ENCODE measurements at regions not wholly inside any gene's neighbourhood (a gene's known extent, or its start where the extent isn't known, plus 50 kb on each side); places are given as distances from the start of the nearest gene placed in this dataset.

DNA sequence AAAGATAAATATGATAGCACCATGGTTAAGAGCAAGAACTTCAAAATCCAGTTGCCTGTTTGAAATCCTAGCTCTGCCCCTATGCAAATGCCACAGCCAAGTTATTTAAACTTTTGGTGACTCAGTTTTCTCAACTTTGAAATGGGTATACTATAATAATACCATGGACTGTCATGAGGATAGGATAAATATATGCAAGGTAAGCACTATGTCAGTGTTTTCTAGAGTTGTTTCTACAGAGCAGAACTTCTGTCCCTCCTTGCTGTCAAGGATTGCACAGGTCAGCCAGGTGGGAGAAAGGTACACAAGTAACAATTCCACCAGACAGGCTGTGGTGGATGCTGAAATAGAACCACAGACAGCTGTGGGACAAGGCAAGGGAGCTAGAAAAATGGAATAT lies 55.7 kb upstream of the BOD1L2 start:
- Histone ChIP-seq H2AFZ (no peak overlapping the region), H3K27me3 (no peaks in the 10 kb centered on the region), H3K27ac (no peak overlapping the region), H3K4me3 (no peak overlapping the region), H3K4me1 (ENCODE audit: insufficient read depth) (no peaks in the 10 kb centered on the region), H3K36me3 (replicated peaks; ENCODE audit: insufficient read depth, low read depth) (no peaks in the 10 kb centered on the region), H3K9me3 (ENCODE audit: low read depth) (no peaks in the 10 kb centered on the region), H3K79me2 (no peaks in the 10 kb centered on the region), H3K4me2 (no peak overlapping the region), H3K9me2 (replicated peaks; ENCODE audit: insufficient read depth) (no peaks in the 10 kb centered on the region), H4K20me1 (ENCODE audit: insufficient read depth, poor library complexity, severe bottlenecking) (no peaks in the 10 kb centered on the region)
- TF ChIP-seq CTCF (IDR thresholded peaks at IDR 0.05; ENCODE audit: poor library complexity) (no peak), EZH2 (IDR thresholded peaks at IDR 0.05; ENCODE audit: borderline replicate concordance) (no peak), EZH2phosphoT487 (IDR thresholded peaks at IDR 0.05; ENCODE audit: low read depth, severe bottlenecking, unreplicated experiment) (no peak)
- no peak for DNase-seq (ENCODE audit: low spot score)

DNA sequence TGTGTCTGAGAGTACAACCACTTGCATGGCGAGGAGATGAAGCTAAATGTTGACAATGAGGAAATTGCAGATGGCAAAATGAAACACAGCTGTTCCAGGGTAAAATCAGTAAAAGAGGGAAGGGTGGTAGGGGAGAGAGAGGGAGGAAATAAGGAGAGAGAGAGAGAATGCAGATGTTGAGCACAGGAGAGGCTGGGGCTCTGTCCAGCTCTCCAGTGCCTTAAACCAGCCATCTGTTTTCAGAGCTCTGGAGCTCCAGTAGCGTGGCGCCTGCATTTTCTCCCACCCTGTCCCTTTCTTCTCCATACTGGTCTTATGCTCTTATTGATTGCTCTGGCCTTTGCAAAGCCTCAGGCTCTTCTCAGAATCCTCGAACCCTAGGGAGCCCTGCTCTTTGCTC lies 52.7 kb upstream of the BOD1L2 start:
- DNase-seq (ENCODE audit: low spot score): no peak
- H3K27me3 ChIP-seq: no peaks in the 10 kb centered on the region
- TF ChIP-seq CTCF (IDR thresholded peaks at IDR 0.05; ENCODE audit: poor library complexity): no peak
- no peak for TF ChIP-seq EZH2 (IDR thresholded peaks at IDR 0.05; ENCODE audit: borderline replicate concordance)
- no peak for TF ChIP-seq EZH2phosphoT487 (IDR thresholded peaks at IDR 0.05; ENCODE audit: low read depth, severe bottlenecking, unreplicated experiment)

DNA sequence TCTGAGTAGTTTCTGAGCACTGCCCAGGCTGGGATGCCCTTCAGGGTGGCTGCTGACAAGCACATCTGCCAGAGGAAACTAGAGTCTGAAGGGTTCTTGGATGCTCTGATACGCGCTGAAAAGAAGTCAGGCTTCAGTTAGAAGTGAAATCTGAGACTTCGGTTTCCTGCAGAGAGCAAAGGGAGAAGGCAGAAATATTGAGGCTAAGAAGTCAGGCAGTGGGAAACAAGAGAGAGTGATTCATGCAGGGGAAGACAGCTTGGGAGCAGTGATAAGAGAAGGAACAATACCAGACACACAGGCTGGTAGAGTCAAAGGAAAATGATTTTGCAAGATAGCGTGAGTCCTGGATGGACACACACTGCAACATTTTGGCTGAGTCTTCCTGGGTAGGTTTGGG lies 51.0 kb upstream of the BOD1L2 start:
- Histone ChIP-seq H3K4me2 (no peak overlapping the region), H3K27ac (no peak overlapping the region), H3K79me2 (no peaks in the 10 kb centered on the region), H3K9me3 (ENCODE audit: low read depth) (no peaks in the 10 kb centered on the region), H3K36me3 (replicated peaks; ENCODE audit: insufficient read depth, low read depth) (no peaks in the 10 kb centered on the region), H4K20me1 (ENCODE audit: insufficient read depth, poor library complexity, severe bottlenecking) (no peaks in the 10 kb centered on the region), H3K27me3 (no peaks in the 10 kb centered on the region), H3K4me1 (ENCODE audit: insufficient read depth) (no peaks in the 10 kb centered on the region), H3K9me2 (replicated peaks; ENCODE audit: insufficient read depth) (no peaks in the 10 kb centered on the region), H3K4me3 (no peak overlapping the region), H2AFZ (no peak overlapping the region)
- no peak for DNase-seq (ENCODE audit: low spot score)
- 38% methylated on average over 4 of the region's 4 CpGs for WGBS (ENCODE audit: low lambda C conversion rate, missing lambda C conversion rate)
- TF ChIP-seq CTCF (IDR thresholded peaks at IDR 0.05; ENCODE audit: poor library complexity): no peak
- TF ChIP-seq EZH2 (IDR thresholded peaks at IDR 0.05; ENCODE audit: borderline replicate concordance): no peak
- TF ChIP-seq EZH2phosphoT487 (IDR thresholded peaks at IDR 0.05; ENCODE audit: low read depth, severe bottlenecking, unreplicated experiment): no peak

More for the DNA sequence above, 52.7 kb upstream of the BOD1L2 start:
- Histone ChIP-seq H3K27ac (no peak overlapping the region), H4K20me1 (ENCODE audit: insufficient read depth, poor library complexity, severe bottlenecking) (no peaks in the 10 kb centered on the region), H3K9me3 (ENCODE audit: low read depth) (no peaks in the 10 kb centered on the region), H3K4me3 (no peak overlapping the region), H3K79me2 (no peaks in the 10 kb centered on the region), H2AFZ (no peak overlapping the region), H3K4me1 (ENCODE audit: insufficient read depth) (no peaks in the 10 kb centered on the region), H3K9me2 (replicated peaks; ENCODE audit: insufficient read depth) (no peaks in the 10 kb centered on the region), H3K4me2 (no peak overlapping the region), H3K36me3 (replicated peaks; ENCODE audit: insufficient read depth, low read depth) (no peaks in the 10 kb centered on the region)
- 70% methylated on average over 4 of the region's 4 CpGs for WGBS (ENCODE audit: low lambda C conversion rate, missing lambda C conversion rate)
